Transverse colon (tissue), 4 donors: ENCODE measurements at regions not wholly inside any gene's neighbourhood (a gene's known extent, or its start where the extent isn't known, plus 50 kb on each side); places are given as distances from the start of the nearest gene placed in this dataset.

Experiments
- DNase-seq: peaks from one replicate; pipeline ENCODE4 v3.0.0-alpha.2; 2019
- H3K27ac ChIP-seq, 4 donors: fragments of 200-600 bp; sonication (generic); 2 replicates each; pipeline ENCODE4 v1.5.1; 2016 to 2018; ENCODE audit warnings: inconsistent platforms in 4 of 4
- H3K27me3 ChIP-seq: fragments of 200-600 bp; sonication (generic); 2 replicates; pipeline ENCODE4 v1.5.1; 2017; ENCODE audit warnings: inconsistent platforms
- H3K36me3 ChIP-seq, 4 donors: fragments of 200-600 bp; sonication (generic); 2 replicates each; pipeline ENCODE4 v1.5.1; 2017 to 2019; ENCODE audit warnings: inconsistent platforms in 4 of 4
- H3K4me1 ChIP-seq, 4 donors: fragments of 200-600 bp; sonication (generic); 2 replicates each; pipeline ENCODE4 v1.5.1; 2017 to 2020; ENCODE audit warnings: inconsistent platforms in 4 of 4
- H3K4me3 ChIP-seq, 4 donors: fragments of 200-600 bp; sonication (generic); 1 replicate in 1 of 4; 2 replicates in 3 of 4; pipeline versions ENCODE4 v1.5.1 to v1.6.1; 2017 to 2019; ENCODE audit warnings: inconsistent platforms in 4 of 4
- H3K9me3 ChIP-seq, 2 donors: fragments of 200-600 bp; sonication (generic); 2 replicates each; pipeline ENCODE4 v1.5.1; 2017 to 2019; ENCODE audit warnings: inconsistent platforms in 2 of 2
- EP300 ChIP-seq: sonication (generic); formaldehyde crosslinking; IDR thresholded peaks from one replicate; pipeline ENCODE4 v1.6.1; 2017; ENCODE audit warnings: antibody characterized with exemption, low read depth
- POLR2A ChIP-seq: fragments of 450-650 bp; IDR thresholded peaks from one replicate; pipeline ENCODE4 v1.6.1; 2016; ENCODE audit warnings: antibody characterized with exemption, mild to moderate bottlenecking, moderate library complexity
- POLR2AphosphoS5 ChIP-seq, 3 donors: sonication (generic); formaldehyde crosslinking; IDR thresholded peaks; one replicate each; pipeline ENCODE4 v1.6.1; 2016; ENCODE audit warnings: antibody characterized with exemption in 3 of 3
- WGBS, 2 donors: methylation state at CpG; one replicate each; pipeline ENCODE4 v1.1.5; 2018; ENCODE audit warnings: low coverage in 1 of 2; 5-methylcytosine and 5-hydroxymethylcytosine counted together
- in situ Hi-C, 4 donors: fragments of 200-750 bp; cut with MboI; loops; one replicate each; pipeline versions ENCODE4 v1.15.0 to v1.15.1; 2017; ENCODE audit warnings: low sequenced_read_pairs in 3 of 4, low pct_ligation_motif_present in 1 of 4, low pct_unique_long_range_greater_than_20kb in 1 of 4
- intact Hi-C: fragments of 100-400 bp; cut with DNase I; formaldehyde crosslinking; loops from one replicate; pipeline ENCODE4 v1.15.1; 2023; ENCODE audit warnings: low total_unique reads
- TF ChIP-seq, protein P1 (sequence below), 5 experiments: fragments of 200-600 bp in 3 of 5; fragments of 450-650 bp in 2 of 5; sonication (generic) in 3 of 5; IDR thresholded peaks; 1 replicate in 2 of 5; 2 replicates in 3 of 5; pipeline ENCODE4 v1.5.1; 2016 to 2017; ENCODE audit warnings: antibody characterized with exemption in 5 of 5, inconsistent platforms in 3 of 5, mild to moderate bottlenecking in 2 of 5, moderate library complexity in 1 of 5

- in situ Hi-C loops = no loop called here
- intact Hi-C loops = no loop called here
- WGBS, 2 donors = 33 to 63% methylated on average over 2 of the region's 2 CpGs
These were observed 161.4 kb upstream of the C16orf82 start for GRCh38 chr16:26905336-26905735.

GRCh38 chr16:26909623-26910022 is 157.1 kb upstream of the C16orf82 start:
- 64 to 71% methylated on average over 2 to 4 of the region's 4 CpGs for WGBS, 2 donors
- TF ChIP-seq POLR2A (no peak), EP300 (no peak), POLR2AphosphoS5 (IDR thresholded peaks at IDR 0.05) (no peak)
- TF ChIP-seq, protein P1, sequence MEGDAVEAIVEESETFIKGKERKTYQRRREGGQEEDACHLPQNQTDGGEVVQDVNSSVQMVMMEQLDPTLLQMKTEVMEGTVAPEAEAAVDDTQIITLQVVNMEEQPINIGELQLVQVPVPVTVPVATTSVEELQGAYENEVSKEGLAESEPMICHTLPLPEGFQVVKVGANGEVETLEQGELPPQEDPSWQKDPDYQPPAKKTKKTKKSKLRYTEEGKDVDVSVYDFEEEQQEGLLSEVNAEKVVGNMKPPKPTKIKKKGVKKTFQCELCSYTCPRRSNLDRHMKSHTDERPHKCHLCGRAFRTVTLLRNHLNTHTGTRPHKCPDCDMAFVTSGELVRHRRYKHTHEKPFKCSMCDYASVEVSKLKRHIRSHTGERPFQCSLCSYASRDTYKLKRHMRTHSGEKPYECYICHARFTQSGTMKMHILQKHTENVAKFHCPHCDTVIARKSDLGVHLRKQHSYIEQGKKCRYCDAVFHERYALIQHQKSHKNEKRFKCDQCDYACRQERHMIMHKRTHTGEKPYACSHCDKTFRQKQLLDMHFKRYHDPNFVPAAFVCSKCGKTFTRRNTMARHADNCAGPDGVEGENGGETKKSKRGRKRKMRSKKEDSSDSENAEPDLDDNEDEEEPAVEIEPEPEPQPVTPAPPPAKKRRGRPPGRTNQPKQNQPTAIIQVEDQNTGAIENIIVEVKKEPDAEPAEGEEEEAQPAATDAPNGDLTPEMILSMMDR (IDR thresholded peaks at IDR 0.05) = no peak
- Histone ChIP-seq H3K4me3 (no peak overlapping the region), H3K27ac (no peak overlapping the region), H3K27me3 (no peaks in the 10 kb centered on the region), H3K4me1 (no peaks in the 10 kb centered on the region), H3K36me3 (no peaks in the 10 kb centered on the region), H3K9me3 (no peaks in the 10 kb centered on the region)
- in situ Hi-C loops = no loop called here
- intact Hi-C loops = no loop called here
- no peak for DNase-seq

More at GRCh38 chr16:26905336-26905735, 161.4 kb upstream of the C16orf82 start:
- Histone ChIP-seq H3K36me3 (no peaks in the 10 kb centered on the region), H3K4me3 (no peak overlapping the region), H3K9me3 (no peaks in the 10 kb centered on the region), H3K27me3 (no peaks in the 10 kb centered on the region), H3K27ac (no peak overlapping the region), H3K4me1 (no peaks in the 10 kb centered on the region)
- DNase-seq = no peak
- TF ChIP-seq POLR2A = no peak
- no peak for TF ChIP-seq POLR2AphosphoS5 (IDR thresholded peaks at IDR 0.05)
- TF ChIP-seq, protein P1 (IDR thresholded peaks at IDR 0.05) = no peak
- TF ChIP-seq EP300 = no peak

DNA sequence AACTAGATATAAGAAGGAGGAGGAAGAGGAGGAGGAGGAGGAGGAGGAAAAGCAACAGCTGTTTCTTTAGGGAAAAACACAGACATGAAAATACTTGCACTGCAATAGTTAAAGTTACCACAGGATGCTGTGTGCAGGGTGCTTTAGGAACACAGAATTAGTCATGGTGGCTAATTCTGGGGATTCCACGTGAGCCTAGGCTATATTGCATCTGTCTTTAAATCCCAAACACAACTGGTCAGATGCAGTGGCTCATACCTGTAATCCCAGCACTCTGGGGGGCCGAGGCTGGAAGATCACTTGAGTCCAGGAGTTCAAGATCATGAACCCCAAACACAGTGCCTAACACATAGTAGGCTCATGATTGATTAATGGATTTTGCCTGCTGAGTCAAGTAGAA is 155.3 kb upstream of the C16orf82 start:
- no peak for DNase-seq
- no peaks in the 10 kb centered on the region for H3K4me1 ChIP-seq
- TF ChIP-seq EP300 (no peak), POLR2AphosphoS5 (IDR thresholded peaks at IDR 0.05) (no peak), POLR2A (no peak)
- TF ChIP-seq, protein P1 (IDR thresholded peaks at IDR 0.05) = no peak
- H3K9me3 ChIP-seq = no peaks in the 10 kb centered on the region
- WGBS, 2 donors = 62% methylated on average over 2 of the region's 2 CpGs; no CpG with 5 or more reads in 1 of the 2 donors
- in situ Hi-C loops = no loop called here
- intact Hi-C loops = no loop called here
- no peak overlapping the region for H3K27ac ChIP-seq
- no peaks in the 10 kb centered on the region for H3K27me3 ChIP-seq
- no peaks in the 10 kb centered on the region for H3K36me3 ChIP-seq
- H3K4me3 ChIP-seq = no peak overlapping the region

GRCh38 chr16:26913851-26914250 is 152.9 kb upstream of the C16orf82 start:
- Histone ChIP-seq H3K27me3 (no peaks in the 10 kb centered on the region), H3K36me3 (no peaks in the 10 kb centered on the region), H3K9me3 (no peaks in the 10 kb centered on the region), H3K27ac (no peak overlapping the region), H3K4me1 (no peaks in the 10 kb centered on the region), H3K4me3 (no peak overlapping the region)
- DNase-seq = no peak
- intact Hi-C loops (no loop called here), in situ Hi-C loops (no loop called here)
- TF ChIP-seq EP300 = no peak
- TF ChIP-seq, protein P1 (IDR thresholded peaks at IDR 0.05) = no peak
- TF ChIP-seq POLR2AphosphoS5 (IDR thresholded peaks at IDR 0.05) = no peak
- TF ChIP-seq POLR2A = no peak
- WGBS, 2 donors = 65 to 66% methylated on average over 5 to 6 of the region's 6 CpGs
